ENCODE measurements at regions not wholly inside any gene's neighbourhood (a gene's known extent, or its start where the extent isn't known, plus 50 kb on each side); places are given as distances from the start of the nearest gene placed in this dataset.

- Histone ChIP-seq H3K4me3 (no peak overlapping the region), H4K20me1 (replicated peaks; ENCODE audit: control insufficient read depth, insufficient read depth, low read length) (no peaks in the 10 kb centered on the region), H3K9ac (ENCODE audit: insufficient read depth in 1 of 2, low read depth in 2 of 2, low read length in 2 of 2) (no peak overlapping the region), H3K4me2 (ENCODE audit: insufficient read depth, low read length) (no peak overlapping the region), H3K27me3 (ENCODE audit: control insufficient read depth in 2 of 2, insufficient read depth in 2 of 2, low read length in 2 of 2) (no peaks in the 10 kb centered on the region), H3K36me3 (ENCODE audit: control insufficient read depth, insufficient read depth, low read length) (no peaks in the 10 kb centered on the region), H3K27ac (ENCODE audit: extremely low read depth, low read depth, low read length) (no peak overlapping the region), H2AFZ (ENCODE audit: low read depth, low read length) (no peak overlapping the region), H3K9me1 (ENCODE audit: control insufficient read depth, insufficient read depth, low read length) (no peaks in the 10 kb centered on the region), H3K79me2 (ENCODE audit: control insufficient read depth, insufficient read depth, low read length) (no peaks in the 10 kb centered on the region), H3K9me3 (replicated peaks; ENCODE audit: control insufficient read depth, insufficient read depth, low read depth, low read length) (no peaks in the 10 kb centered on the region), H3K4me1 (replicated peaks in 1 of 2; ENCODE audit: control insufficient read depth in 2 of 2, insufficient read depth in 2 of 2, low read length in 2 of 2) (peaks cover 0 to 6% of the 10 kb centered on the region in 2 experiments; a peak in 3 of 5 replicates)
- intact Hi-C loops (cut with micrococcal nuclease) = no loop called here
- BruUV-seq (replicated peaks) = no TSS peak
- in situ Hi-C loops (cut with MboI) = no loop called here
- ATAC-seq (no peak), DNase-seq (ENCODE audit: extremely low read depth in 1 of 4, low spot score in 3 of 4) (no peak), FAIRE-seq (no peak)
- ChIA-PET CTCF (ENCODE audit: low intra/inter-chr PET ratio) (no interaction called here), POLR2A (no interaction called here)
- TF ChIP-seq FUS (optimal IDR thresholded peaks at IDR 0.05; ENCODE audit: low read depth, low read length) (no peak), SMARCC2 (IDR thresholded peaks at IDR 0.05; ENCODE audit: low read depth) (no peak), BMI1 (IDR thresholded peaks at IDR 0.05; ENCODE audit: low read length) (no peak), RBM14 (IDR thresholded peaks at IDR 0.05; ENCODE audit: borderline replicate concordance, insufficient read depth, low read depth, low read length) (no peak), HDGF (IDR thresholded peaks at IDR 0.05) (no peak), TGIF2 (CRISPR knock-in tag; IDR thresholded peaks at IDR 0.05) (no peak), BACH1 (tag; IDR thresholded peaks at IDR 0.05) (no peak), E2F3 (CRISPR knock-in tag; IDR thresholded peaks at IDR 0.05) (no peak), DDX20 (tag; IDR thresholded peaks at IDR 0.05; ENCODE audit: low read depth) (no peak), ILF3 (IDR thresholded peaks at IDR 0.05; ENCODE audit: borderline replicate concordance) (no peak), ZNF140 (CRISPR knock-in tag; IDR thresholded peaks at IDR 0.05) (no peak), RFX1 (IDR thresholded peaks at IDR 0.05) (no peak), ZNF507 (tag; conservative IDR thresholded peaks at IDR 0.05) (no peak)
- TF ChIP-seq, protein P1, sequence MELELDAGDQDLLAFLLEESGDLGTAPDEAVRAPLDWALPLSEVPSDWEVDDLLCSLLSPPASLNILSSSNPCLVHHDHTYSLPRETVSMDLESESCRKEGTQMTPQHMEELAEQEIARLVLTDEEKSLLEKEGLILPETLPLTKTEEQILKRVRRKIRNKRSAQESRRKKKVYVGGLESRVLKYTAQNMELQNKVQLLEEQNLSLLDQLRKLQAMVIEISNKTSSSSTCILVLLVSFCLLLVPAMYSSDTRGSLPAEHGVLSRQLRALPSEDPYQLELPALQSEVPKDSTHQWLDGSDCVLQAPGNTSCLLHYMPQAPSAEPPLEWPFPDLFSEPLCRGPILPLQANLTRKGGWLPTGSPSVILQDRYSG (tag; conservative IDR thresholded peaks at IDR 0.05; ENCODE audit: low read depth) = no peak
- WGBS (ENCODE audit: insufficient coverage, low coverage, missing lambda C conversion rate) = 72% methylated on average over 2 of the region's 2 CpGs
These were observed 394.2 kb downstream of the ZEB2 start for GRCh38 chr2:144125751-144126150.
